Vagina (tissue), 2 donors: ENCODE measurements at regions not wholly inside any gene's neighbourhood (a gene's known extent, or its start where the extent isn't known, plus 50 kb on each side); places are given as distances from the start of the nearest gene placed in this dataset.

ENCODE experiments used
- DNase-seq, 2 donors: peaks; one replicate each; pipeline ENCODE4 v3.0.0-alpha.2; 2017; ENCODE audit errors: extremely low spot score in 2 of 2
- H3K27ac ChIP-seq: fragments of 200-600 bp; sonication (generic); one replicate; pipeline ENCODE4 v1.5.1; 2019
- H3K27me3 ChIP-seq: fragments of 200-600 bp; sonication (generic); one replicate; pipeline ENCODE4 v1.5.1; 2019
- H3K36me3 ChIP-seq, 2 donors: fragments of 200-600 bp; sonication (generic); one replicate each; pipeline ENCODE4 v1.5.1; 2017 to 2019
- H3K4me1 ChIP-seq: fragments of 200-600 bp; sonication (generic); one replicate; pipeline ENCODE4 v1.5.1; 2019
- H3K4me3 ChIP-seq, 2 donors: fragments of 200-600 bp; sonication (generic); 1 replicate in 1 of 2; 2 replicates in 1 of 2; pipeline ENCODE4 v1.5.1; 2016 to 2019
- H3K9me3 ChIP-seq: fragments of 200-600 bp; sonication (generic); one replicate; pipeline ENCODE4 v1.5.1; 2019
- POLR2A ChIP-seq, 2 donors: fragments of 450-650 bp; IDR thresholded peaks; one replicate each; pipeline ENCODE4 v1.6.1; 2017; ENCODE audit warnings: antibody characterized with exemption in 2 of 2, mild to moderate bottlenecking in 2 of 2, moderate library complexity in 2 of 2
- POLR2AphosphoS5 ChIP-seq, 2 donors: sonication (generic); formaldehyde crosslinking; IDR thresholded peaks; one replicate each; pipeline ENCODE4 v1.9.0; 2017; ENCODE audit warnings: antibody characterized with exemption in 2 of 2, mild to moderate bottlenecking in 2 of 2, low read depth in 1 of 2; ENCODE audit not compliant: insufficient read depth in 1 of 2
- intact Hi-C: fragments of 100-400 bp; cut with DNase I; formaldehyde crosslinking; loops from one replicate; pipeline ENCODE4 v1.15.1; 2023
- TF ChIP-seq, protein P1 (sequence below), 3 experiments: fragments of 450-650 bp in 2 of 3; fragments of 200-600 bp in 1 of 3; sonication (generic) in 1 of 3; IDR thresholded peaks; one replicate each; pipeline ENCODE4 v1.5.1; 2017 to 2019; ENCODE audit warnings: antibody characterized with exemption in 3 of 3, mild to moderate bottlenecking in 2 of 3, moderate library complexity in 2 of 3

GRCh38 chr3:159916052-159916451 lies 72.6 kb upstream of the IL12A start:
- intact Hi-C loops, result no loop called here
- Histone ChIP-seq H3K4me1 (no peaks in the 10 kb centered on the region), H3K27me3 (no peaks in the 10 kb centered on the region), H3K27ac (no peak overlapping the region), H3K9me3 (no peaks in the 10 kb centered on the region), H3K36me3 (no peaks in the 10 kb centered on the region), H3K4me3 (no peak overlapping the region)
- TF ChIP-seq POLR2AphosphoS5 (IDR thresholded peaks at IDR 0.05; ENCODE audit: insufficient read depth in 1 of 2, low read depth in 1 of 2) (no peak), POLR2A (IDR thresholded peaks at IDR 0.05) (no peak)
- TF ChIP-seq, protein P1, sequence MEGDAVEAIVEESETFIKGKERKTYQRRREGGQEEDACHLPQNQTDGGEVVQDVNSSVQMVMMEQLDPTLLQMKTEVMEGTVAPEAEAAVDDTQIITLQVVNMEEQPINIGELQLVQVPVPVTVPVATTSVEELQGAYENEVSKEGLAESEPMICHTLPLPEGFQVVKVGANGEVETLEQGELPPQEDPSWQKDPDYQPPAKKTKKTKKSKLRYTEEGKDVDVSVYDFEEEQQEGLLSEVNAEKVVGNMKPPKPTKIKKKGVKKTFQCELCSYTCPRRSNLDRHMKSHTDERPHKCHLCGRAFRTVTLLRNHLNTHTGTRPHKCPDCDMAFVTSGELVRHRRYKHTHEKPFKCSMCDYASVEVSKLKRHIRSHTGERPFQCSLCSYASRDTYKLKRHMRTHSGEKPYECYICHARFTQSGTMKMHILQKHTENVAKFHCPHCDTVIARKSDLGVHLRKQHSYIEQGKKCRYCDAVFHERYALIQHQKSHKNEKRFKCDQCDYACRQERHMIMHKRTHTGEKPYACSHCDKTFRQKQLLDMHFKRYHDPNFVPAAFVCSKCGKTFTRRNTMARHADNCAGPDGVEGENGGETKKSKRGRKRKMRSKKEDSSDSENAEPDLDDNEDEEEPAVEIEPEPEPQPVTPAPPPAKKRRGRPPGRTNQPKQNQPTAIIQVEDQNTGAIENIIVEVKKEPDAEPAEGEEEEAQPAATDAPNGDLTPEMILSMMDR (IDR thresholded peaks at IDR 0.05), result no peak
- no peak for DNase-seq

- intact Hi-C loops, result no loop called here
- no peaks in the 10 kb centered on the region for H3K9me3 ChIP-seq
- DNase-seq, result no peak
Observed at GRCh38 chr3:159917141-159917540, 71.5 kb upstream of the IL12A start.

GRCh38 chr3:159919873-159920272 lies 68.8 kb upstream of the IL12A start:
- H3K27me3 ChIP-seq, result no peaks in the 10 kb centered on the region
- TF ChIP-seq, protein P1 (IDR thresholded peaks at IDR 0.05), result no peak
- TF ChIP-seq POLR2A (IDR thresholded peaks at IDR 0.05), result no peak
- intact Hi-C loops, result no loop called here
- H3K27ac ChIP-seq, result no peak overlapping the region
- no peaks in the 10 kb centered on the region for H3K4me1 ChIP-seq
- H3K4me3 ChIP-seq, result no peak overlapping the region
- no peaks in the 10 kb centered on the region for H3K9me3 ChIP-seq
- DNase-seq, result no peak
- no peaks in the 10 kb centered on the region for H3K36me3 ChIP-seq

More at GRCh38 chr3:159917141-159917540, 71.5 kb upstream of the IL12A start:
- Histone ChIP-seq H3K27ac (no peak overlapping the region), H3K36me3 (no peaks in the 10 kb centered on the region), H3K4me1 (no peaks in the 10 kb centered on the region), H3K27me3 (no peaks in the 10 kb centered on the region), H3K4me3 (no peak overlapping the region)
- TF ChIP-seq, protein P1 (IDR thresholded peaks at IDR 0.05), result no peak
- TF ChIP-seq POLR2A (IDR thresholded peaks at IDR 0.05) (no peak), POLR2AphosphoS5 (IDR thresholded peaks at IDR 0.05; ENCODE audit: insufficient read depth in 1 of 2, low read depth in 1 of 2) (no peak)

GRCh38 chr3:159922193-159922840 lies 66.3 kb upstream of the IL12A start:
- TF ChIP-seq POLR2A (IDR thresholded peaks at IDR 0.05), result no peak
- TF ChIP-seq, protein P1 (IDR thresholded peaks at IDR 0.05), result no peak
- TF ChIP-seq POLR2AphosphoS5 (IDR thresholded peaks at IDR 0.05; ENCODE audit: insufficient read depth in 1 of 2, low read depth in 1 of 2), result no peak
- Histone ChIP-seq H3K36me3 (no peaks in the 10 kb centered on the region), H3K27ac (no peak overlapping the region), H3K27me3 (no peaks in the 10 kb centered on the region), H3K4me1 (no peaks in the 10 kb centered on the region), H3K9me3 (no peaks in the 10 kb centered on the region), H3K4me3 (no peak overlapping the region)
- intact Hi-C loops, result no loop called here
- no peak for DNase-seq

DNA sequence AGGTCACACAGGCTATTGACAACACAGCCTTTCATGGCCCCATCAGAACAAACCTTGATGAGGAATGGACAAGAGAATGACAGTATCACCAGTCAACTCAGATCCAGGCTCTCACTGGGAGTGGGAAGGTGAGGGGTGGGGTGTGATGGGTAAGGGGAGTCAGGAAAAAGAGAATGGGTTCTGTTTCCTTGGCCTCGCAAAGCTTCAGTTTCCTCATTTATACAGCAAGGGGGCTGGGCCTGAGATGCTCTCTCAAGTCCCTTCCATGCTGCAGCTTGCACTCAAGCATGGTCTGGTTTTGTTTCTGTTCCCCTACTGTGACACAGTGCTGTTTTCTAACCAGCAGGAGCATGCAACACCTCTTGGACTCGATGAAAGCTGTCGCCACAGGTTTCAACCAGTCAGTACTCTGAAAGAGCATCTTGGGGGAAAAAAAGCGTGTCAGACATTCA lies 65.7 kb upstream of the IL12A start:
- TF ChIP-seq POLR2A (IDR thresholded peaks at IDR 0.05) (no peak), POLR2AphosphoS5 (IDR thresholded peaks at IDR 0.05; ENCODE audit: insufficient read depth in 1 of 2, low read depth in 1 of 2) (no peak)
- TF ChIP-seq, protein P1 (IDR thresholded peaks at IDR 0.05), result no peak
- H3K4me1 ChIP-seq, result no peaks in the 10 kb centered on the region
- no peak for DNase-seq
- H3K4me3 ChIP-seq, result no peak overlapping the region
- H3K27me3 ChIP-seq, result no peaks in the 10 kb centered on the region
- no peak overlapping the region for H3K27ac ChIP-seq
- no peaks in the 10 kb centered on the region for H3K36me3 ChIP-seq
- no peaks in the 10 kb centered on the region for H3K9me3 ChIP-seq
- intact Hi-C loops, result no loop called here
